MM.1S (cell line): ENCODE measurements at regions not wholly inside any gene's neighbourhood (a gene's known extent, or its start where the extent isn't known, plus 50 kb on each side); places are given as distances from the start of the nearest gene placed in this dataset.

Source experiments
- DNase-seq: peaks from one replicate; pipeline ENCODE4 v3.0.0-alpha.2; 2015
- H2AFZ ChIP-seq: fragments of 300-600 bp; sonication (generic); 2 replicates; pipeline ENCODE4 v1.6.0; 2016; ENCODE audit warnings: antibody characterized with exemption, low read length
- H3F3A ChIP-seq: fragments of 300-600 bp; sonication (generic); 2 replicates; pipeline ENCODE4 v1.6.1; 2016; ENCODE audit warnings: mild to moderate bottlenecking, antibody characterized with exemption, low read length, moderate library complexity, mixed read lengths; ENCODE audit not compliant: insufficient read depth
- H3K27ac ChIP-seq: fragments of 300-600 bp; sonication (generic); 2 replicates; pipeline ENCODE4 v1.5.1; 2016; ENCODE audit warnings: mild to moderate bottlenecking, low read length
- H3K27me3 ChIP-seq: fragments of 300-600 bp; sonication (generic); replicated peaks from 2 replicates; pipeline ENCODE4 v1.6.0; 2016; ENCODE audit warnings: low read length; ENCODE audit not compliant: insufficient read depth
- H3K36me3 ChIP-seq: fragments of 300-600 bp; sonication (generic); replicated peaks from 2 replicates; pipeline ENCODE4 v1.6.1; 2016; ENCODE audit warnings: mild to moderate bottlenecking, low read length, mixed read lengths; ENCODE audit not compliant: insufficient read depth
- H3K4me1 ChIP-seq: fragments of 300-600 bp; sonication (generic); 2 replicates; pipeline ENCODE4 v1.6.1; 2016; ENCODE audit warnings: low read length, mixed read lengths
- H3K4me2 ChIP-seq: fragments of 300-600 bp; sonication (generic); 2 replicates; pipeline ENCODE4 v1.6.0; 2016; ENCODE audit warnings: low read depth, low read length
- H3K4me3 ChIP-seq: fragments of 300-600 bp; sonication (generic); 2 replicates; pipeline ENCODE4 v1.5.1; 2016; ENCODE audit warnings: low read length, mixed read lengths
- H3K79me2 ChIP-seq: fragments of 300-600 bp; sonication (generic); 2 replicates; pipeline ENCODE4 v1.6.1; 2016; ENCODE audit warnings: mixed run types, low read length, mixed read lengths
- H3K9ac ChIP-seq: fragments of 300-600 bp; sonication (generic); 2 replicates; pipeline ENCODE4 v1.6.1; 2016; ENCODE audit warnings: low read length, mixed read lengths
- H3K9me2 ChIP-seq: fragments of 300-600 bp; sonication (generic); replicated peaks from 2 replicates; pipeline ENCODE4 v1.6.1; 2016; ENCODE audit warnings: mild to moderate bottlenecking, low read length, mixed read lengths; ENCODE audit not compliant: insufficient read depth
- H3K9me3 ChIP-seq: fragments of 300-600 bp; sonication (generic); replicated peaks from 2 replicates; pipeline ENCODE4 v1.6.1; 2016; ENCODE audit warnings: mild to moderate bottlenecking, low read length, mixed read lengths; ENCODE audit not compliant: insufficient read depth
- H4K20me1 ChIP-seq: fragments of 300-600 bp; sonication (generic); 2 replicates; pipeline ENCODE4 v1.6.1; 2016; ENCODE audit warnings: mild to moderate bottlenecking, low read length, moderate library complexity, mixed read lengths; ENCODE audit not compliant: insufficient read depth
- EZH2 ChIP-seq: fragments of 300-600 bp; sonication (generic); optimal IDR thresholded peaks from 2 replicates; pipeline ENCODE3; 2017; ENCODE audit warnings: low read depth, mild to moderate bottlenecking, antibody characterized with exemption, low read length, mixed read lengths
- EZH2phosphoT487 ChIP-seq: fragments of 300-600 bp; sonication (generic); IDR thresholded peaks from 2 replicates; pipeline ENCODE4 v1.6.1; 2018; ENCODE audit warnings: antibody characterized with exemption, low read length
- TF ChIP-seq, protein P1 (sequence below): fragments of 300-600 bp; sonication (generic); IDR thresholded peaks from 2 replicates; pipeline ENCODE4 v1.5.1; 2016; ENCODE audit warnings: antibody characterized with exemption, low read length, mixed read lengths

DNA sequence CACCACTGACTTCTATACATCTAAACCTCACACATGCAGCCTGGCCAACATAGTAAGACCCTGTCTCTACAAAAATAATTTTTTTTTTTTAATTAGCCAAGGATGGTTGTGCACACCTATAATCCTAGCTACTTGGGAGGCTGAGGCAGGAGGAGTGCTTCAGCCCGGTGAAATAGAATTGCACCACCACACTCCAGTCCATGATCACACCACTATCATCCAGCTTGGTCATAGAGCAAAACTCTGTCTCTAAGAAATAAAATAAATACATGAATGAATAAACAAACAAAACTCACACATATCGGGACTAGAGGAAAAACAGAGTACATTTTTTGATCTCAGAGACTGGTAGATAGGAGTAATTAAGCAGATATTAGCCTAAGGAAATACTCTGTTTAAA lies 66.6 kb upstream of the PDE5A start:
- Histone ChIP-seq H3K9me3 (no peaks in the 10 kb centered on the region), H3K27me3 (no peaks in the 10 kb centered on the region), H3K27ac (no peak overlapping the region), H3K4me1 (peaks cover 6% of the 10 kb centered on the region), H4K20me1 (no peaks in the 10 kb centered on the region), H3K9ac (no peak overlapping the region), H3K79me2 (no peaks in the 10 kb centered on the region), H3F3A (no peaks in the 10 kb centered on the region), H3K4me2 (no peak overlapping the region), H3K9me2 (no peaks in the 10 kb centered on the region), H3K4me3 (no peak overlapping the region), H2AFZ (no peak overlapping the region), H3K36me3 (no peaks in the 10 kb centered on the region)
- DNase-seq, result no peak
- TF ChIP-seq, protein P1, sequence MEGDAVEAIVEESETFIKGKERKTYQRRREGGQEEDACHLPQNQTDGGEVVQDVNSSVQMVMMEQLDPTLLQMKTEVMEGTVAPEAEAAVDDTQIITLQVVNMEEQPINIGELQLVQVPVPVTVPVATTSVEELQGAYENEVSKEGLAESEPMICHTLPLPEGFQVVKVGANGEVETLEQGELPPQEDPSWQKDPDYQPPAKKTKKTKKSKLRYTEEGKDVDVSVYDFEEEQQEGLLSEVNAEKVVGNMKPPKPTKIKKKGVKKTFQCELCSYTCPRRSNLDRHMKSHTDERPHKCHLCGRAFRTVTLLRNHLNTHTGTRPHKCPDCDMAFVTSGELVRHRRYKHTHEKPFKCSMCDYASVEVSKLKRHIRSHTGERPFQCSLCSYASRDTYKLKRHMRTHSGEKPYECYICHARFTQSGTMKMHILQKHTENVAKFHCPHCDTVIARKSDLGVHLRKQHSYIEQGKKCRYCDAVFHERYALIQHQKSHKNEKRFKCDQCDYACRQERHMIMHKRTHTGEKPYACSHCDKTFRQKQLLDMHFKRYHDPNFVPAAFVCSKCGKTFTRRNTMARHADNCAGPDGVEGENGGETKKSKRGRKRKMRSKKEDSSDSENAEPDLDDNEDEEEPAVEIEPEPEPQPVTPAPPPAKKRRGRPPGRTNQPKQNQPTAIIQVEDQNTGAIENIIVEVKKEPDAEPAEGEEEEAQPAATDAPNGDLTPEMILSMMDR, result no peak
- TF ChIP-seq EZH2phosphoT487, result no peak
- no peak for TF ChIP-seq EZH2

DNA sequence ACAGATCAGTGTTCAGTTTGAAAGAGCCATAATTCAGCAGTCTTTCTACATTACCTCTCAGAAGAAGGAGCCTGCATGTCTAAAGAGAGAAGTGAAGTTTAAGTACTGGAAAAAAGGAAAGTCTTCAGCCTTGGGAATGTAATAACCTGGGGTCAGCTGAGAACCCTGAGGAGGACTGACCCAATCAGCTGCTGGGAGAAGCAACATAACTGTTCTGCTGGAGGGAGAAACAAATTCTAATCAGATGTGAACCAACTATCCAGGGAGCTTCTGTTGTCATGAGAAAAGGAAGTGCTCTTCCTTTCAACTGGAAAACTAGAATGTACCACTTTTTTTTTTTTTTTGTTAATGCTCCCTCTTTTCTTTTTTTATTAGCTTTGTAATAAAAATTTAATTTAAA lies 64.5 kb upstream of the PDE5A start:
- no peak for TF ChIP-seq EZH2
- no peak for TF ChIP-seq EZH2phosphoT487
- TF ChIP-seq, protein P1, result no peak
- no peaks in the 10 kb centered on the region for H3K9me2 ChIP-seq
- no peaks in the 10 kb centered on the region for H3K27me3 ChIP-seq
- DNase-seq, result no peak
- no peaks in the 10 kb centered on the region for H3K79me2 ChIP-seq
- no peak overlapping the region for H3K9ac ChIP-seq
- no peak overlapping the region for H3K4me2 ChIP-seq
- no peaks in the 10 kb centered on the region for H3K9me3 ChIP-seq
- no peaks in the 10 kb centered on the region for H3K36me3 ChIP-seq
- H3K27ac ChIP-seq, result no peak overlapping the region
- no peaks in the 10 kb centered on the region for H4K20me1 ChIP-seq
- H2AFZ ChIP-seq, result no peak overlapping the region
- peaks cover 25% of the 10 kb centered on the region for H3K4me1 ChIP-seq
- no peak overlapping the region for H3K4me3 ChIP-seq
- peaks cover 15% of the 10 kb centered on the region for H3F3A ChIP-seq

GRCh38 chr4:119692001-119692400 lies 63.4 kb upstream of the PDE5A start:
- H2AFZ ChIP-seq, result no peak overlapping the region

More at GRCh38 chr4:119692001-119692400, 63.4 kb upstream of the PDE5A start:
- no peak overlapping the region for H3K27ac ChIP-seq
- no peaks in the 10 kb centered on the region for H3K9me2 ChIP-seq
- no peak overlapping the region for H3K9ac ChIP-seq
- H3K4me1 ChIP-seq, result peaks cover 32% of the 10 kb centered on the region
- H3K79me2 ChIP-seq, result no peaks in the 10 kb centered on the region
- no peak overlapping the region for H3K4me2 ChIP-seq
- H4K20me1 ChIP-seq, result no peaks in the 10 kb centered on the region
- H3K4me3 ChIP-seq, result no peak overlapping the region
- no peak for DNase-seq
- H3F3A ChIP-seq, result peaks cover 15% of the 10 kb centered on the region
- H3K36me3 ChIP-seq, result no peaks in the 10 kb centered on the region
- TF ChIP-seq, protein P1, result no peak
- no peak for TF ChIP-seq EZH2phosphoT487
- TF ChIP-seq EZH2, result no peak
- no peaks in the 10 kb centered on the region for H3K27me3 ChIP-seq
- no peaks in the 10 kb centered on the region for H3K9me3 ChIP-seq
